HCT116 (cell line): ENCODE measurements at regions not wholly inside any gene's neighbourhood (a gene's known extent, or its start where the extent isn't known, plus 50 kb on each side); places are given as distances from the start of the nearest gene placed in this dataset.

Source experiments
- CEBPB ChIP-seq: IDR thresholded peaks from 2 replicates; pipeline ENCODE4 v1.6.1; 2012; ENCODE audit warnings: low read depth
- CTCF ChIP-seq, 3 experiments: fragments of 200-600 bp in 1 of 3; sonication (generic) in 1 of 3; IDR thresholded peaks in 2 of 3; conservative IDR thresholded peaks in 1 of 3; 2 replicates each; pipeline ENCODE4 v1.5.1; 2012 to 2017; ENCODE audit warnings: low read depth in 2 of 3, low read length in 2 of 3, antibody characterized with exemption in 1 of 3, borderline replicate concordance in 1 of 3, control low read depth in 1 of 3, mild to moderate bottlenecking in 1 of 3, mixed read lengths in 1 of 3, mixed run types in 1 of 3, moderate library complexity in 1 of 3; ENCODE audit not compliant: insufficient read depth in 1 of 3
- EZH2 ChIP-seq: fragments of 200-600 bp; sonication (generic); IDR thresholded peaks from 2 replicates; pipeline ENCODE4 v1.6.1; 2017; ENCODE audit warnings: antibody characterized with exemption, mixed run types
- MAX ChIP-seq: IDR thresholded peaks from 2 replicates; pipeline ENCODE4 v1.6.1; 2012
- POLR2A ChIP-seq: IDR thresholded peaks from 2 replicates; pipeline ENCODE4 v1.7.0; 2011; ENCODE audit warnings: borderline replicate concordance; ENCODE audit not compliant: insufficient read depth, insufficient read length; ENCODE audit errors: extremely low read depth
- POLR2AphosphoS5 ChIP-seq: IDR thresholded peaks from 2 replicates; pipeline ENCODE4 v1.6.1; 2011; ENCODE audit warnings: mild to moderate bottlenecking, low read depth, low read length, moderate library complexity
- RAD21 ChIP-seq: IDR thresholded peaks from 2 replicates; pipeline ENCODE4 v1.6.1; 2012; ENCODE audit warnings: low read depth, mild to moderate bottlenecking
- SIN3A ChIP-seq: IDR thresholded peaks from 2 replicates; pipeline ENCODE4 v1.6.1; 2012; ENCODE audit warnings: low read depth
- SP1 ChIP-seq: IDR thresholded peaks from 2 replicates; pipeline ENCODE4 v1.6.1; 2012; ENCODE audit warnings: low read depth
- SRF ChIP-seq: IDR thresholded peaks from 2 replicates; pipeline ENCODE4 v1.6.1; 2012; ENCODE audit warnings: low read depth
- YY1 ChIP-seq: IDR thresholded peaks from 2 replicates; pipeline ENCODE4 v1.6.1; 2011; ENCODE audit warnings: low read length, low read depth, moderate library complexity, mild to moderate bottlenecking; ENCODE audit not compliant: insufficient replicate concordance; ENCODE audit errors: extremely low read depth
- ZFX ChIP-seq: fragments of 450-650 bp; IDR thresholded peaks from 2 replicates; pipeline ENCODE4 v1.6.1; 2017
- ZNF274 ChIP-seq: fragments of 200-500 bp; sonication (Bioruptor generic); IDR thresholded peaks from 2 replicates; pipeline ENCODE4 v1.6.1; 2014; ENCODE audit warnings: mild to moderate bottlenecking, low read depth, low read length, inconsistent platforms

- TF ChIP-seq CTCF (IDR thresholded peaks at IDR 0.05 in 2 of 3, conservative IDR thresholded peaks at IDR 0.05 in 1 of 3; ENCODE audit: borderline replicate concordance in 1 of 3, insufficient read depth in 1 of 3, low read depth in 2 of 3, low read length in 2 of 3) (no peak), YY1 (no peak), SP1 (no peak), POLR2AphosphoS5 (no peak), MAX (no peak), RAD21 (no peak), ZFX (no peak), SIN3A (no peak), SRF (no peak), CEBPB (no peak), POLR2A (no peak), ZNF274 (no peak), EZH2 (no peak)
These were observed 129.4 kb upstream of the TCF21 start for GRCh38 chr6:133759524-133759923.
